Sigmoid colon (tissue), 4 donors: ENCODE measurements at regions not wholly inside any gene's neighbourhood (a gene's known extent, or its start where the extent isn't known, plus 50 kb on each side); places are given as distances from the start of the nearest gene placed in this dataset.

Experiments used
- CTCF ChIP-seq, 4 experiments: fragments of 450-650 bp in 3 of 4; fragments of 200-600 bp in 1 of 4; IDR thresholded peaks; one replicate each; pipeline ENCODE4 v1.5.1; 2016 to 2019; ENCODE audit warnings: antibody characterized with exemption in 4 of 4, mild to moderate bottlenecking in 3 of 4, moderate library complexity in 2 of 4
- EP300 ChIP-seq, 4 donors: sonication (generic); formaldehyde crosslinking; IDR thresholded peaks; one replicate each; pipeline ENCODE4 v1.6.1; 2017; ENCODE audit warnings: antibody characterized with exemption in 4 of 4
- POLR2A ChIP-seq, 2 donors: fragments of 450-650 bp; IDR thresholded peaks; one replicate each; pipeline ENCODE4 v1.6.1; 2016; ENCODE audit warnings: antibody characterized with exemption in 2 of 2, mild to moderate bottlenecking in 2 of 2, moderate library complexity in 2 of 2
- POLR2AphosphoS5 ChIP-seq, 4 donors: sonication (generic); formaldehyde crosslinking; IDR thresholded peaks; one replicate each; pipeline ENCODE4 v1.6.1; 2017; ENCODE audit warnings: antibody characterized with exemption in 4 of 4

GRCh38 chr5:4777435-4777834, 362.7 kb upstream of the ADAMTS16 start:
- TF ChIP-seq POLR2AphosphoS5 (IDR thresholded peaks at IDR 0.05) (no peak), CTCF (IDR thresholded peaks at IDR 0.05) (no peak), POLR2A (IDR thresholded peaks at IDR 0.05) (no peak), EP300 (IDR thresholded peaks at IDR 0.05) (no peak)
